HG03378 (cell line): ENCODE measurements at regions not wholly inside any gene's neighbourhood (a gene's known extent, or its start where the extent isn't known, plus 50 kb on each side); places are given as distances from the start of the nearest gene placed in this dataset.

ENCODE experiments used
- ATAC-seq: cut with Tn5 transposase; IDR thresholded peaks from one replicate; pipeline ENCODE4 v1.9.1; 2021; ENCODE audit warnings: mild to moderate bottlenecking, moderate library complexity; ENCODE audit not compliant: unreplicated experiment

GRCh38 chr13:39100996-39101738 is 62.9 kb downstream of the NHLRC3 start:
- no peak for ATAC-seq

GRCh38 chr13:39102981-39103490 is 64.8 kb downstream of the NHLRC3 start:
- no peak for ATAC-seq

- ATAC-seq: no peak
These were observed 66.9 kb downstream of the NHLRC3 start for GRCh38 chr13:39105110-39105509.

GRCh38 chr13:39106216-39107005 is 68.2 kb downstream of the NHLRC3 start:
- no peak for ATAC-seq

- ATAC-seq: no peak
These were observed 69.3 kb downstream of the NHLRC3 start for GRCh38 chr13:39107561-39107960.

GRCh38 chr13:39108783-39109182 is 70.5 kb downstream of the NHLRC3 start:
- ATAC-seq: no peak

GRCh38 chr13:39110518-39111097 is 72.4 kb downstream of the NHLRC3 start:
- no peak for ATAC-seq

GRCh38 chr13:39111145-39111544 is 72.9 kb downstream of the NHLRC3 start:
- no peak for ATAC-seq

- no peak for ATAC-seq
These were observed 81.2 kb downstream of the NHLRC3 start for GRCh38 chr13:39119422-39119821.

GRCh38 chr13:39123578-39123977 is 85.3 kb downstream of the NHLRC3 start:
- no peak for ATAC-seq

GRCh38 chr13:39129213-39129612 is 91.0 kb downstream of the NHLRC3 start:
- no peak for ATAC-seq

GRCh38 chr13:39130301-39130700 is 92.0 kb downstream of the NHLRC3 start:
- ATAC-seq: no peak

- ATAC-seq: no peak
These were observed 94.3 kb downstream of the NHLRC3 start for GRCh38 chr13:39132286-39133230.

- no peak for ATAC-seq
These were observed 95.5 kb downstream of the NHLRC3 start for GRCh38 chr13:39133781-39134180.

- no peak for ATAC-seq
These were observed 96.3 kb downstream of the NHLRC3 start for GRCh38 chr13:39134574-39134973.

- ATAC-seq: no peak
These were observed 106.1 kb downstream of the NHLRC3 start for GRCh38 chr13:39144391-39144790.

GRCh38 chr13:39144941-39145533 is 106.8 kb downstream of the NHLRC3 start:
- ATAC-seq: no peak

GRCh38 chr13:39148513-39148961 is 110.3 kb downstream of the NHLRC3 start:
- ATAC-seq: no peak

- ATAC-seq: no peak
These were observed 111.6 kb downstream of the NHLRC3 start for GRCh38 chr13:39149896-39150295.

- ATAC-seq: no peak
These were observed 115.8 kb downstream of the NHLRC3 start for GRCh38 chr13:39154041-39154440.
